22Rv1 (cell line): ENCODE measurements at regions not wholly inside any gene's neighbourhood (a gene's known extent, or its start where the extent isn't known, plus 50 kb on each side); places are given as distances from the start of the nearest gene placed in this dataset.

Source experiments
- H3K27ac ChIP-seq: fragments of 450-650 bp; 2 replicates; pipeline ENCODE4 v1.5.1; 2017
- CTCF ChIP-seq: fragments of 450-650 bp; IDR thresholded peaks from 2 replicates; pipeline ENCODE4 v1.5.1; 2017; ENCODE audit warnings: mild to moderate bottlenecking
- ZFX ChIP-seq: fragments of 450-650 bp; IDR thresholded peaks from 2 replicates; pipeline ENCODE4 v1.6.1; 2017; ENCODE audit warnings: antibody characterized with exemption, borderline replicate concordance

GRCh38 chr16:85419503-85420408 lies 193.4 kb upstream of the GSE1 start:
- TF ChIP-seq CTCF, result no peak
- TF ChIP-seq ZFX, result no peak
- no peak overlapping the region for H3K27ac ChIP-seq

- H3K27ac ChIP-seq, result no peak overlapping the region
- TF ChIP-seq CTCF (peak; percentile 100), ZFX (no peak)
Measured at GRCh38 chr16:85420501-85421337, 192.4 kb upstream of the GSE1 start.

- TF ChIP-seq ZFX (no peak), CTCF (no peak)
- H3K27ac ChIP-seq, result no peak overlapping the region
Measured at GRCh38 chr16:85421338-85422195, 191.6 kb upstream of the GSE1 start.

- no peak for TF ChIP-seq ZFX
- TF ChIP-seq CTCF, result no peak
- no peak overlapping the region for H3K27ac ChIP-seq
Measured at GRCh38 chr16:85422196-85422631, 190.9 kb upstream of the GSE1 start.

DNA sequence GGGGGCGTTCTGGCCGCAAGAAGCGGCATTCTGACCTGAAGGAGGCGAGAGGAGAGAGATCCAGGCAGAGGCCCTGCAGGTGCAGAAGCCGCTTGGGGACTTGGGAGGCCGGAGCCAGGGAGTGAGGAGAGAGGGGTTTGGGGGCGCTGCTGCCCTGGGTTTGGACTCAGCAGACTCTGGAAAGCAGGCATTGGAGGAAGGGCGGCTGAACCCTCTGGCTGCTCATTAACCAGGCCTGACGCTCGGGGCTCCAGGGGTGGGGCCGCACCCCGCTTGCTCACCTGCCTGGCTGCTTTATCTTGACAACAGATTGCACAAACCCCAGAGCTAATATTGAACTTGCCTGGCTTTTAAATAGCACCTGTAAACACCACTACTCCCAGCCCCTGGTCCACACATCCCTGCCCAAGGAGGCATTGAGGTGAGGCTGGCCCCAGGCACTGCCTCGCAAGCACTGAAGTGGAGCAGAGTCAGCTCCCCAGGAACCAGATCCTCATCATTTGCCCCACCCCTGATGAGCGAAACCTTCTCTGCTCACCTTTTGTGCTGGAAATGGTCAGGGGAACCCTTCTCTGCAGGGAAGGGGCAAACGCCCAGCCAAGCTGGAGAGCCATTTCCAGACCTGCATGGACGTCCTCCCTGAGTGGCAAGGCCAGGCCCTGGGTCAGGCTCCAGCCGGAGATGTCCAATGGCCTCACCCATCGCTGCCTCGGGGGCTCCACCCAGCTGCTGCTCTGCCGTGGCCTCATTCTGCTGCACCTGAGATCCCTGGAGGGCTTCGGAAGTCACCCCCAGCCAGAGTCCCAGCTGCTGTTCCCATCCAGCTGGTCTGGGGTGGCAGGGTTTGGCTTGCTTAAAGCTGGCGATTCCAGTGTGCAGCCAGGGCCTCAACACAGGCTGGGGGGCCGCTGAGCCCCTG lies 190.2 kb upstream of the GSE1 start:
- TF ChIP-seq CTCF, result no peak
- no peak for TF ChIP-seq ZFX
- no peak overlapping the region for H3K27ac ChIP-seq

- H3K27ac ChIP-seq, result no peak overlapping the region
- no peak for TF ChIP-seq ZFX
- TF ChIP-seq CTCF, result no peak
Measured at GRCh38 chr16:85423631-85424030, 189.5 kb upstream of the GSE1 start.
